HG02870 (cell line): ENCODE measurements at regions not wholly inside any gene's neighbourhood (a gene's known extent, or its start where the extent isn't known, plus 50 kb on each side); places are given as distances from the start of the nearest gene placed in this dataset.
"Not testable (repeated sequence)": the region's sequence is repeated elsewhere in the genome, so short reads cannot be mapped to it uniquely, and the experiment has no call there.

ENCODE experiments used
- ATAC-seq: cut with Tn5 transposase; IDR thresholded peaks from one replicate; pipeline ENCODE4 v1.9.1; 2021; ENCODE audit warnings: mild to moderate bottlenecking, moderate library complexity; ENCODE audit not compliant: unreplicated experiment

- ATAC-seq = no peak
These were observed 58.1 kb downstream of the ATXN7L3B start for GRCh38 chr12:74595696-74596095.

- ATAC-seq = no peak
These were observed 61.2 kb downstream of the ATXN7L3B start for GRCh38 chr12:74598819-74599218.

- no peak for ATAC-seq
These were observed 62.3 kb downstream of the ATXN7L3B start for GRCh38 chr12:74599932-74600331.

- not testable (repeated sequence) for ATAC-seq
These were observed 63.2 kb downstream of the ATXN7L3B start for GRCh38 chr12:74600817-74601216.

- no peak for ATAC-seq
These were observed 65.4 kb downstream of the ATXN7L3B start for GRCh38 chr12:74602881-74603672.

- ATAC-seq = no peak
These were observed 70.7 kb downstream of the ATXN7L3B start for GRCh38 chr12:74608231-74608775.

GRCh38 chr12:74610711-74611110 is 73.1 kb downstream of the ATXN7L3B start:
- no peak for ATAC-seq

GRCh38 chr12:74614426-74614825 is 76.8 kb downstream of the ATXN7L3B start:
- no peak for ATAC-seq

GRCh38 chr12:74619084-74619483 is 81.4 kb downstream of the ATXN7L3B start:
- ATAC-seq = no peak

GRCh38 chr12:74619884-74620283 is 82.2 kb downstream of the ATXN7L3B start:
- no peak for ATAC-seq

GRCh38 chr12:74620921-74621320 is 83.3 kb downstream of the ATXN7L3B start:
- no peak for ATAC-seq

GRCh38 chr12:74624201-74624600 is 86.6 kb downstream of the ATXN7L3B start:
- no peak for ATAC-seq

- peak; percentile 86 for ATAC-seq
These were observed 88.8 kb downstream of the ATXN7L3B start for GRCh38 chr12:74626397-74626796.

- no peak for ATAC-seq
These were observed 103.6 kb downstream of the ATXN7L3B start for GRCh38 chr12:74641262-74641661.

GRCh38 chr12:74641694-74642093 is 104.1 kb downstream of the ATXN7L3B start:
- no peak for ATAC-seq

- no peak for ATAC-seq
These were observed 107.0 kb downstream of the ATXN7L3B start for GRCh38 chr12:74644681-74645080.

- peak; percentile 47 for ATAC-seq
These were observed 109.2 kb downstream of the ATXN7L3B start for GRCh38 chr12:74646831-74647230.

GRCh38 chr12:74647256-74647655 is 109.6 kb downstream of the ATXN7L3B start:
- ATAC-seq = no peak

GRCh38 chr12:74656251-74656650 is 118.6 kb downstream of the ATXN7L3B start:
- no peak for ATAC-seq

GRCh38 chr12:74660442-74660841 is 122.8 kb downstream of the ATXN7L3B start:
- no peak for ATAC-seq

- ATAC-seq = no peak
These were observed 126.3 kb downstream of the ATXN7L3B start for GRCh38 chr12:74663958-74664357.

GRCh38 chr12:74665690-74666089 is 128.1 kb downstream of the ATXN7L3B start:
- no peak for ATAC-seq

- ATAC-seq = no peak
These were observed 133.8 kb downstream of the ATXN7L3B start for GRCh38 chr12:74671421-74671820.
